ENCODE measurements at regions not wholly inside any gene's neighbourhood (a gene's known extent, or its start where the extent isn't known, plus 50 kb on each side); places are given as distances from the start of the nearest gene placed in this dataset.

DNA sequence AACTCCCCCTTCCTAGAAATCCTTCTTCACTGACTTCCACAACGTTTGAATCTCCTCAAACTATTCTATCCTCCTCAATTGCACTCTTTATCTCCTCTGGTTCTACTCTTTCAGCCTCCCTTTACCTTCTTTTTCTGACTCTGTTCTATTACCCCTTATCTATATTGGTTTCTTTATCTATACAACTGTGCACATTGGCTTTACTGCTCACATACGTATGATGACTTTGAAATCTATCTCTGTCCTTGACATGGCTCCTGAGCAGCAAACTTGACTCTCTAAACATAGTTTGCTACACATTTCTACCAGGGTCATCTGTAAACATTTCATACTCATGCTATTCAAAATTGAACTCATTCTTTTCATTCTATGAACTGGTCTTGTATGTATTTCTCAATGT is 601.0 kb upstream of the LINC00305 start:
- H3K79me2 ChIP-seq (ENCODE audit: control insufficient read depth, insufficient read depth, low read length): no peaks in the 10 kb centered on the region
- no peak overlapping the region for H3K27ac ChIP-seq (ENCODE audit: control insufficient read depth, insufficient read depth, low read length)
- H3K27me3 ChIP-seq (ENCODE audit: control insufficient read depth, extremely low read depth, insufficient read depth, low read length): no peaks in the 10 kb centered on the region
- TF ChIP-seq, protein P1, sequence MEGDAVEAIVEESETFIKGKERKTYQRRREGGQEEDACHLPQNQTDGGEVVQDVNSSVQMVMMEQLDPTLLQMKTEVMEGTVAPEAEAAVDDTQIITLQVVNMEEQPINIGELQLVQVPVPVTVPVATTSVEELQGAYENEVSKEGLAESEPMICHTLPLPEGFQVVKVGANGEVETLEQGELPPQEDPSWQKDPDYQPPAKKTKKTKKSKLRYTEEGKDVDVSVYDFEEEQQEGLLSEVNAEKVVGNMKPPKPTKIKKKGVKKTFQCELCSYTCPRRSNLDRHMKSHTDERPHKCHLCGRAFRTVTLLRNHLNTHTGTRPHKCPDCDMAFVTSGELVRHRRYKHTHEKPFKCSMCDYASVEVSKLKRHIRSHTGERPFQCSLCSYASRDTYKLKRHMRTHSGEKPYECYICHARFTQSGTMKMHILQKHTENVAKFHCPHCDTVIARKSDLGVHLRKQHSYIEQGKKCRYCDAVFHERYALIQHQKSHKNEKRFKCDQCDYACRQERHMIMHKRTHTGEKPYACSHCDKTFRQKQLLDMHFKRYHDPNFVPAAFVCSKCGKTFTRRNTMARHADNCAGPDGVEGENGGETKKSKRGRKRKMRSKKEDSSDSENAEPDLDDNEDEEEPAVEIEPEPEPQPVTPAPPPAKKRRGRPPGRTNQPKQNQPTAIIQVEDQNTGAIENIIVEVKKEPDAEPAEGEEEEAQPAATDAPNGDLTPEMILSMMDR (optimal IDR thresholded peaks at IDR 0.05 in 1 of 3, IDR thresholded peaks at IDR 0.05 in 1 of 3, conservative IDR thresholded peaks at IDR 0.05 in 1 of 3; ENCODE audit: extremely low read depth in 1 of 3, insufficient read depth in 2 of 3, low read length in 3 of 3): no peak
- no peak for TF ChIP-seq EZH2 (IDR thresholded peaks at IDR 0.05; ENCODE audit: low read length)
- H4K20me1 ChIP-seq (ENCODE audit: control insufficient read depth, extremely low read depth, insufficient read depth, low read length): no peaks in the 10 kb centered on the region
- no peak for DNase-seq (ENCODE audit: low read depth, low spot score)
- H3K9ac ChIP-seq (ENCODE audit: control insufficient read depth, extremely low read depth, insufficient read depth, low read length): no peak overlapping the region
- no peaks in the 10 kb centered on the region for H3K9me1 ChIP-seq (ENCODE audit: control insufficient read depth, extremely low read depth, insufficient read depth, low read length)
- no peak overlapping the region for H2AFZ ChIP-seq (ENCODE audit: control insufficient read depth, low read length)
- H3K4me3 ChIP-seq (ENCODE audit: control insufficient read depth in 2 of 3, extremely low read depth in 1 of 3, insufficient read depth in 2 of 3, low read depth in 1 of 3, low read length in 3 of 3): no peak overlapping the region
- H3K4me1 ChIP-seq (ENCODE audit: control insufficient read depth, extremely low read depth, insufficient read depth, low read length): no peaks in the 10 kb centered on the region
- dilution Hi-C loops (cut with MboI; ENCODE audit: extremely low pct_ligation_motif_present, low sequenced_read_pairs): no loop called here
- FAIRE-seq: no peak
- H3K4me2 ChIP-seq (ENCODE audit: control insufficient read depth, extremely low read depth, insufficient read depth, low read depth, low read length): no peak overlapping the region
- no peaks in the 10 kb centered on the region for H3K9me3 ChIP-seq (ENCODE audit: control insufficient read depth, low read depth, low read length)
- H3K36me3 ChIP-seq (ENCODE audit: control insufficient read depth in 2 of 2, extremely low read depth in 1 of 2, insufficient read depth in 2 of 2, low read length in 2 of 2): no peaks in the 10 kb centered on the region

DNA sequence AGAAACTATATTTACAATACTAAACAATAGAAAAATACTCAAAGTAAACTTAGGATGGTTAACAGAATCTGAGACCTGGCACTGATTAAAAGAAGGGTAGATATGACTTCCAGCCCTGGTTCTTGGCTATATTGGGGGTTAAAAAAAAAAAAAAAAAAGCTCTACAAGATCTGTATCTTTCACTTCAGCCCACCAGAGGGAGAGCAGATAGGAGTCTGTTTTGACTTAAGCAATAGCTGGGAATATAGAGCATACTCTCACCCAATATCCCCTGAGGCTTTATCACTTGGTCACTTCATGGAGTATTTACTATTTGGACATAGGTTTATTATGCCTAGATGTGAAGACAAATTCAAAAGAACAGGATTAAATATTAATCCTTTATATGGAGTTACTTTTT is 598.9 kb upstream of the LINC00305 start:
- Histone ChIP-seq H3K4me1 (ENCODE audit: control insufficient read depth, extremely low read depth, insufficient read depth, low read length) (no peaks in the 10 kb centered on the region), H3K9ac (ENCODE audit: control insufficient read depth, extremely low read depth, insufficient read depth, low read length) (no peak overlapping the region), H3K36me3 (ENCODE audit: control insufficient read depth in 2 of 2, extremely low read depth in 1 of 2, insufficient read depth in 2 of 2, low read length in 2 of 2) (no peaks in the 10 kb centered on the region), H4K20me1 (ENCODE audit: control insufficient read depth, extremely low read depth, insufficient read depth, low read length) (no peaks in the 10 kb centered on the region), H3K4me2 (ENCODE audit: control insufficient read depth, extremely low read depth, insufficient read depth, low read depth, low read length) (no peak overlapping the region), H3K4me3 (ENCODE audit: control insufficient read depth in 2 of 3, extremely low read depth in 1 of 3, insufficient read depth in 2 of 3, low read depth in 1 of 3, low read length in 3 of 3) (no peak overlapping the region), H2AFZ (ENCODE audit: control insufficient read depth, low read length) (no peak overlapping the region), H3K27ac (ENCODE audit: control insufficient read depth, insufficient read depth, low read length) (no peak overlapping the region), H3K9me1 (ENCODE audit: control insufficient read depth, extremely low read depth, insufficient read depth, low read length) (no peaks in the 10 kb centered on the region), H3K79me2 (ENCODE audit: control insufficient read depth, insufficient read depth, low read length) (no peaks in the 10 kb centered on the region), H3K27me3 (ENCODE audit: control insufficient read depth, extremely low read depth, insufficient read depth, low read length) (no peaks in the 10 kb centered on the region), H3K9me3 (ENCODE audit: control insufficient read depth, low read depth, low read length) (no peaks in the 10 kb centered on the region)
- TF ChIP-seq EZH2 (IDR thresholded peaks at IDR 0.05; ENCODE audit: low read length): no peak
- TF ChIP-seq, protein P1 (optimal IDR thresholded peaks at IDR 0.05 in 1 of 3, IDR thresholded peaks at IDR 0.05 in 1 of 3, conservative IDR thresholded peaks at IDR 0.05 in 1 of 3; ENCODE audit: extremely low read depth in 1 of 3, insufficient read depth in 2 of 3, low read length in 3 of 3): no peak
- DNase-seq (ENCODE audit: low read depth, low spot score): no peak
- no peak for FAIRE-seq
- dilution Hi-C loops (cut with MboI; ENCODE audit: extremely low pct_ligation_motif_present, low sequenced_read_pairs): no loop called here

Measured in keratinocyte (primary cell).